A549 (cell line): ENCODE measurements at regions not wholly inside any gene's neighbourhood (a gene's known extent, or its start where the extent isn't known, plus 50 kb on each side); places are given as distances from the start of the nearest gene placed in this dataset.

Source experiments
- CTCF ChIP-seq: fragments of >200 bp; sonication (Bioruptor Twin); formaldehyde crosslinking; IDR thresholded peaks from 3 replicates; pipeline ENCODE4 v1.5.1; 2016
- KDM1A ChIP-seq: fragments of 200-600 bp; sonication (generic); IDR thresholded peaks from 2 replicates; pipeline ENCODE4 v1.6.1; 2016; ENCODE audit warnings: low read depth, mild to moderate bottlenecking
- POLR2A ChIP-seq: IDR thresholded peaks from 2 replicates; pipeline ENCODE4 v1.6.1; 2012; ENCODE audit warnings: mild to moderate bottlenecking, low read length
- POLR2AphosphoS2 ChIP-seq: conservative IDR thresholded peaks from 2 replicates; pipeline ENCODE4 v1.6.1; 2012; ENCODE audit warnings: low read length, improper control_type of control experiment, inconsistent platforms
- RARB ChIP-seq: fragments of 250-450 bp; sonication (Bioruptor Pico); IDR thresholded peaks from 2 replicates; pipeline ENCODE4 v1.8.0; 2021; ENCODE audit warnings: mild to moderate bottlenecking, moderate library complexity
- SREBF2 ChIP-seq: fragments of 450-650 bp; IDR thresholded peaks from 2 replicates; pipeline ENCODE4 v1.6.1; 2014; ENCODE audit warnings: mild to moderate bottlenecking, moderate library complexity

GRCh38 chr11:34783816-34784317, 132.3 kb downstream of the APIP start:
- TF ChIP-seq KDM1A (no peak), CTCF (no peak), RARB (no peak), POLR2AphosphoS2 (no peak), POLR2A (no peak), SREBF2 (no peak)
